CD4-positive, alpha-beta T cell treated with Interferon alpha-2 for 1 hour (primary cell): ENCODE measurements at regions not wholly inside any gene's neighbourhood (a gene's known extent, or its start where the extent isn't known, plus 50 kb on each side); places are given as distances from the start of the nearest gene placed in this dataset.
"Not testable (repeated sequence)": the region's sequence is repeated elsewhere in the genome, so short reads cannot be mapped to it uniquely, and the experiment has no call there.

ENCODE experiments used
- DNase-seq, 2 donors: peaks; one replicate each; pipeline ENCODE4 v3.0.0-alpha.2; 2020 to 2022

- no peak for DNase-seq
Observed at GRCh38 chr2:216956820-216957493, 97.1 kb upstream of the TNP1 start.

DNA sequence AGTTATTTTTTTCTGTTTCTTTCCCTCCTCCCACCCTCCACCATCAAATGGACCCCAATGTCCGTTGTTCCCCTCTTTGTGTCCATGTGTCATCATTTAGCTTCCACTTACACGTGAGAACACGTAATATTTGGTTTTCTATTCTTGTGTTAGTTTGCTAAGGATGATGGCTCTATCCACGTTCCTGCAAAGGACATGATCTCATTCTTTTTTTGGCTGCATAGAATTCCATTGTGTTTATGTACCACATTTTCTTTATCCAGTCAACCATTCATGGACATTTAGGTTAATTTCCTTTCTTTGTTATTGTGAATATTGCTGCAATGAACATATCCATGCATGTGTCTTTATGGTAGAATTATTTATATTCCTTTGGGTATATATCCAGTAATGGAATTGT, 91.3 kb upstream of the TNP1 start:
- no peak for DNase-seq

DNA sequence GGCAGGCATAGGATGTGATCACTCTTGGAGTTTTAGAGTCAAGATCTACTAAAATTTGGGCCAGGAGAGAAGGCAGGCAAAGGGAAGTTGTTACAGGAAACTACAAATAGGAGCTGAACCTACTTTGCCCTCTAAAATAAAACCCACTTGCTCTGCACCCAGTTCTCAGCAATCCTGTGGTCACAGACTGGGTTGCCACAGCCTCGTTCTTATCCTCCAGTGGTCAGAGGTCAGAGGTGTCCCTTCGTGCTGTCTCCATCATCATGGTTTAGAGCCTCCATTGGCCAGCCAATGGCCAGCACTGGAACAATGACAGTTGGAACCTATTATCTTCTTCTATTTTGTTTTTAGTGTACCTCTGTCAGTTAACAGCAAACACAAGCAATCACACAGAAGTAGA, 90.7 kb upstream of the TNP1 start:
- DNase-seq = no peak

- DNase-seq = no peak
Observed at GRCh38 chr2:216949700-216950413, 90.0 kb upstream of the TNP1 start.

GRCh38 chr2:216947055-216947454, 87.2 kb upstream of the TNP1 start:
- no peak for DNase-seq

- no peak for DNase-seq
Observed at GRCh38 chr2:216944733-216945132, 84.9 kb upstream of the TNP1 start.

DNA sequence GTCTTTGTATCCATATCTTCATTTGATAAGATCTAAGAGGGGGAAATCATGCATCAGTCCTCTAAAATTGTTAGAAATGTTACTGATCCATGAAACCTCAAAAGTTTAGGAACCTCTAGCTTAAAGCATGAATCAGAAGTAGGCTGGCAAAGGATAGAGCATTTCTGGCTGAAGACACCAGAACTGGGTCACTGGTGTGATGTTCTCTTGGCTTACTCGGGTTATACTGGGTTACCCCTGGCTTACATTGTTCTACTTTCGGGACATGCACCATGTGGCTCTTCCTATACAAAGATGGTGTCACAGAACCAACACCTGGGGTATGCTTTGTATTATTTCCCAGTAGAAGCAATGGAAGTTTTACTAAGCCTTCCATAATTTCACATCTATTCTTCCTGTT, 83.2 kb upstream of the TNP1 start:
- no peak for DNase-seq

DNA sequence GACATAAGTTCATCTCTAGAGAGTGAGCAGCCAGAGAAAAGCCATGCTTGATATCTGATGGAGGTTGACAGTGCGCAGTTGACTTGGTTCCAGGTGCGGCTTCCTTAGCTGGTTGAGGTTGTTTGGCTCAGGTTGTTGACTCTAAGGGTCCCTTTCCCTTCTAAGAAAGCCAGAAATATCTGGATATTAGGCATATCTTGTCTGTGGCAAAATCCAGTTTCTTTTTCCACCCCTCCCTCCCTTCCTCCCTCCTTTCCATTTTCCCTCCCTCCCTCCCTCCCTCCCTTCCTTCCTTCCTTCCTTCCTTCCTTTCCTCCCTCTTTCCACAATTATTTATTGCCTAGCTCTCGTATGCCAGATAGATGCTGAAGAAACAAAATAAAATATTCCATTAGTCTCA, 82.6 kb upstream of the TNP1 start:
- no peak for DNase-seq

DNA sequence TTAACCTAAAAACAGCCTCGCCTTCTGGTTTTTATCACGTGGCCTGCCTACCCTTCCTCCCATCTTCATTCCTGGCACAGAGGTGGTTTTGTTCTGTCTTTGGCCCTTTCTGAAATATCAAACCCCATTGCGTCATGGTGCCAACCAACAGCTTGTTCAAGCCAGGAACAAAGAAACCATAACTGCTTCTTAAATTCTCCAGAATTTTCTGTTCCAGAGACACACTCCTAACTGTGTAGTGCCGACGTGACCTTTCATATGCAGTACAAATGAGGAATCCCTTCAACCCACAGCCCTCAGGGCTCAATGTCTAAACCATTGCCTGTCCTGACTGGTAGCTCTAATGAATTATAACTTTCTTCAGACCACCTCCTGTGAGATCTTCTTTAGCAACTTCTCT, 82.2 kb upstream of the TNP1 start:
- DNase-seq = no peak

DNA sequence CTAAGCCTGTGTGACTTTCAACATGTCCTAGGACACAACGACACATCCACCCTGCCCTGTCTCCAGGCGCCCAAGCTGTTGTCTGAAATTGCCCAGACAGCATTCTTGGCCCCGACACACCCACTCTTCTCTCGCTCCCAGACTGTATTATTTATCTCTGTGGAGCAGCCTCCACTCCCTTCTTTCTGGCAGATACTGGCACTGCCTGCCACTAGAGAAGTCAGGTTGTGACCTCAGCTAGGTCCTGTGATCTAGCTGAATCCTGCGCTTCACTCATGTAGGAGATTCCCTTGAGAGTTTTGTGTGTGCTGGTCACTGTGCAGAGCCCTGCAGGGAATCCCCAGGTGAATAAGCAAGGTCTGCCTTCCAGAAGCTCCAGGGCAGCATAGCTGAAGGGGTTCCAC, 77.1 kb upstream of the TNP1 start:
- no peak for DNase-seq

DNA sequence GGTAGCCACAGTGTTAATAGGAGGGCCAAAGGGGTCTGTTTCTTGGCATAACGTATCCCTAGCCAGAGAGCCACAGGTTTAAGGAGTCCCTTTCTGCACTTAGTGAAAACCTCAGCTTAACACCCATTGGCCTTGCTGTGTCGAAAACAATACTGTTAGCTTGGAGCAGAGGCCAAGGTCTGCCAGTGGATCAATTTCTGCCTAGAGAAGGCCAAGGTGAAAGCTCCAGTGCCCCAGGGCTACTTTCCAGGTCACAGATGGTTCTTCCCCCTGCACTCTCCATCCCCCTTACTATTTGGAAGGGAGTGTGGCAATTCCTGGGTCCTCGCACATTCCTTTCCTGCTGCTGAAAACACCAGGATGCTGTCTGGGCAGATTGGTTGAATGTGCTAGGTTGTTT, 74.8 kb upstream of the TNP1 start:
- DNase-seq = no peak

DNA sequence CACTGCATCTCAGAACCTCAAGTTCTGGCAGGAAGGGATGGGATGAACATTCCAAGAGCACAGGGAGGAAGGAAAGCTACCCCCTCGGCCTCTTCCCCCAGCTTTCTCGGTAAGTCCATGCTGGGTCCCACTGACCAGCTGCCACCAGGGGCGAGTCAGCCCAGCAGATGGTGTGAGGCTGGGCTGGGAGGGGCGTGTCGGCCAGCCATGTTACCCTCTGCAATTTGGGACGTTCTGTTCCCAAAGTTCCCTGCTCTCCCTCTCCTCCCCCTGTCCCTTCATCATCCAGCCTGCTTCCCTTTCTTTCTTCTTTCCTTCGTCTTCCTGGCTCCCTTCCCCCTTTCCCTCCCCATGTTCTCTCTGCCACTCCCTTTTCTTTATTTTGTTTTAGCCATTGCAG, 74.3 kb upstream of the TNP1 start:
- DNase-seq = no peak

DNA sequence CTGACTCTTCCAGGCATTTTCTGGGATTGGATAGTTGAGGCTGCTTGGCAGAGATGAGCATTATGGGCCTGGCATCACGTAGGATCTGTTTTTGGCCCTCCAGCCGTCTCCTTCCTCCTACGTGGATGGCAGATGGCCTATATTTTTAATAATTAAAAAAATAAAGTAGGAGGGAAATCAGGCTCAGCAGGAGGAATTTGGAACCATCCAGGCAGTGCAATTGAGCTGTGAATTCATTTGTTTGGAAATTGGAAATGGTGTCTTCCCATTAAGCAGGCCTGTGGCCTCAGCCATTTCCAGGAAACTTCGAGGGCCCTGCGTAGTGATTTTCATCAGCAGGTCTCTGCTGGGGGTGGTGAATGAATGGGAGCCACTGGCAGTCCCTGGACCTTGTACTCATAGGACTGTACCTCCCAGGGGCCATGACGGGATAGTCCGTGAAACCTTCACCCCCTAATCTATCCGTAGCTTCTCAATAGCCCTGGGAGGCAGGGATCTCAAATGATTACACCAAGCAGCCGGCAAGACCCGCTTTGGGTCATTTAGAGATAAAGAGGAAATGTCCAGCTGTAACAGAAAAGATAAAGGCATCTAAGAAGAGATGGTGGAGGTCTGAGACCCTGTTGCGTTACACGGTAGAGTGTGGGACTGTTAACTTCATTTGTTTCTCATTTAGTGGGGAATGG, 73.1 kb upstream of the TNP1 start:
- no peak for DNase-seq

DNA sequence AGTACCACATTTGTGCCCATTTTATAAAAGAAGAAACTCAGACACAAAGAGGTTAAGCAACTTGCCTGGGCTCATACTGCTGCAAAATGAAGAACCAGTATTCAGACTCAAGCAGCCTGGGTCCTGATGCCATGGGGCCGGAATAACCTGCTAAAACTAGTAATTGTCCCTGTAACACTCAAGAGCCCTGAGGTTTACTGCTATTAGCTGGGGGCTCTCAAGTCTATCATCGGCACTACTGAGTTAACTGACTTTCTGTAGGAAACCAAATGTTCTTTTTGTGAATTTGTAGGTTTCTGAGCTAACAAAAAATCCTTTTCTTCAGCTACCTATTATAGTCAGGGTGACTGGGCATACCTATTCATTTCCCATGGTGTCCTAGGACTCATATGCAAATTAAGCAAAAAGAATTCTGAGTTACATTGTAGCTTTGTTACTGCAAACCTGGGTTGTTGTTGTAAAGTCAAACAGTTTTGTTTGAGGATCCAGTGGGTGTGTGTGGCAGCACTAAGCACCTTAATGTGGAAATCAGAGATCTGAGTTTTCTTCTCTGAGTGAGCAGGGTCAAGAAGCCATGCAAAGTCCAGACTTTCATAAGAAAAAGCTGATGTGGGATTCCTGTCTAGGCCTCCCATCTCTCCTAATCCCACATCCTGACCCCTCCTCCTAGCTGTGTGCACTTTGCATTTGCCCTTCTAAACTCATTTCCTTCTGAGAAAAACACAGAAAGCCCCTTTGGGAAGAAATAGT, 72.4 kb upstream of the TNP1 start:
- no peak for DNase-seq

DNA sequence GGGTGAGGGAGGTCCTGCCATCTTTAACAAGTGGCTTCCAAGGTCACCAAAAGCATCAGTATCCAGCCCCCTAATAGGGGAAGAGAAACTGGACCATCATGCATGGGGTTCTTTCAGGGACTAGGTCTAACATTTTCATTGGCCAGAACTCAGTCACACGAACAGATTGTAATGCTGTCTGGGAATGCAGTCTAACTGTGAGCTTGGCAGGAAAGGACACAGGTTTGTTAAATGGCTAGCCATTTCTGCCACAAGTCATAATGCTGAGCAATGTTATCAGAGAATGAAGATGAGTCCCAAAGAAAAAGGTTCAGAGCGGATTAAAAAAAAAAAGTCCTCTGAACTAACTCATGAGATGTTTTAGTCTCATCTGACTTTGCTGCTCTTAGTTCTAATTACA, 70.9 kb upstream of the TNP1 start:
- DNase-seq = no peak

GRCh38 chr2:216929338-216929737, 69.5 kb upstream of the TNP1 start:
- DNase-seq = not testable (repeated sequence)

DNA sequence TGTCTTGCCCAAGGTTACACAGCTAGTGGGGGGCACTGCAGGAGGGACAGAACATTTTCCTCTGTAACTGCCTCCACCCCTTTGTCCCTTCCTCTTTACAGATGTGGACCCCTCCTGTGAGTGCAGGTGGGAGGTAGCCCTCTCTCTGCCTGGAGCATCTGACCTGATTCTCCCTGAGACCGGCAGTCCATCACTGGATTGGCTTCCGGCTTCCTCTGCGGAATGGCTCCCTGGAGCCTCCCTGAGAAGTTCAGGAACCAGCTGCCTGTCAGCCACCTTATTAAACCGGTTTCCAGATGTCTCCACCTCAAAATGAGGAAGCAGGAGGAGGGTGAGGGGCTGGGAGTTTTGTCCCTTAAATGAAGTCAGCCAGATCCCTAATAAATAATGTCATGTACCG, 67.3 kb upstream of the TNP1 start:
- no peak for DNase-seq

DNA sequence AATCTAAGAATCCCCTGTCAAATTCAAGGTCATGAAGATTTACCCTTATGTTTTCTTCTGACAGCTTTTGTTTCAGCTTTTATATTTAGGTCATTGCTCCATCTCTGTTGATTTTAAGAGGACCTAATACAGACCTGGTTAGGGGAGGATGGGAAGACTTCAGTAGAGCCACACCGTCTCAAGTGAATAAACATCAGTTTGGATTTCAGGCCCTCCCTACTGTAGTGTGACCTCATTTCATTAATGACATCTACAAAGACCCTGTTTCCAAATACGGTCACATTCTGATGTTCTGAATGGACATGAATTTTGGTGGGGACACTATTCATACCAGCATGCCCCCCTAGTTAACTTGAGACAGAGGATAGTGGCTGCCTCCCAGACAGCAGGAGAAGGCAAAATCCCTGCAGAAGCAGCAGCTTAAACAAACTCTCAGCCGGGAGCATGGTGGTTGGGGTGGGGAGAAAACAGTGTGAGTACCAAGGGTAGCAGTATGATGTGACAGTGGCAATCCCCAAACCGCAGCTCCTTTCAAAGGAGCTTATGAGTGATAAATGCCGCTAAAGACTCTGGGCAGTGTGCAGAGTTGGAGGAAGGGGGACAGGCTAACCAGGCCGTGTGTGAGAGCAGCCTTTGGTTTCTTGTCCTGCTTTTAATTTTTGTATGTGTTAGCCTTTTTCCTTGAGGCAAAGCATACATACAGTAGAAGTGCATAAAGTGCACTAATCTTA, 65.9 kb upstream of the TNP1 start:
- DNase-seq = no peak

GRCh38 chr2:216925006-216925405, 65.1 kb upstream of the TNP1 start:
- DNase-seq = no peak

- no peak for DNase-seq
Observed at GRCh38 chr2:216923706-216924105, 63.8 kb upstream of the TNP1 start.

- DNase-seq = no peak
Observed at GRCh38 chr2:216922175-216922780, 62.4 kb upstream of the TNP1 start.

DNA sequence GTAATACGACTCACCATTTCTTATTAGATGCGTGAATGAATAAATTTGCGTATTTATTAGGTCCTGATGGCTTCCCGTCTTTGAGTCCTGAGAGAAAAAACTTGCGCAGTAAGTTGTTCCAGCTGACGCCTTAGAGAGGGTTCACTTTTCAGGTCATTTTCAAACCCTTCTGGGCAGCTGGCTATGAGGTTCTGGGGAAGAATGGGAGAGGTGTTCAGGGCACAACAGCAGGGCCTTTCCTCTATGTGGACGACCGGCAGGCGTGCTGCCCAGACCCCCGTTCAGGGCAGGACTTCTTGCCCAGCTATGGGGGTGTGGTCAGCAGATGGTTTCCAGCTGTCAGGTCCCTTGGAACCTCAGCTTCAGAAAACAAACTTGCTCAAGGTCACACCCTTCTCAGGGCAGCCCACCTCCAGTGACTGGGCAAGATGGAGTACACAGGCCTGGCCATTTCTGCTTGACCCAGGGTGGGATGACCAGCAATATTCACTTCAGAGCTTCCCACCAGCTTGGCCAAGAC, 61.1 kb upstream of the TNP1 start:
- no peak for DNase-seq
